NCI-H1105 (cell line): ENCODE measurements at regions not wholly inside any gene's neighbourhood (a gene's known extent, or its start where the extent isn't known, plus 50 kb on each side); places are given as distances from the start of the nearest gene placed in this dataset.
"Not testable (repeated sequence)": the region's sequence is repeated elsewhere in the genome, so short reads cannot be mapped to it uniquely, and the experiment has no call there.

Source experiments
- DNase-seq: peaks from one replicate; lab custom pipeline; 2025; lab: John Stamatoyannopoulos, UW

- no peak for DNase-seq
These were observed 226.2 kb downstream of the CCDC74A start for GRCh38 chr2:131753640-131754561.

- DNase-seq = no peak
These were observed 227.4 kb downstream of the CCDC74A start for GRCh38 chr2:131754929-131755720.

- DNase-seq = no peak
These were observed 228.6 kb downstream of the CCDC74A start for GRCh38 chr2:131756141-131756907.

GRCh38 chr2:131758941-131759340 lies 231.3 kb downstream of the CCDC74A start:
- DNase-seq = not testable (repeated sequence)

GRCh38 chr2:131774955-131775555 lies 247.4 kb downstream of the CCDC74A start:
- DNase-seq = not testable (repeated sequence)

GRCh38 chr2:131775903-131776506 lies 248.3 kb downstream of the CCDC74A start:
- DNase-seq = not testable (repeated sequence)

GRCh38 chr2:131780446-131780845 lies 252.8 kb downstream of the CCDC74A start:
- DNase-seq = not testable (repeated sequence)

- no peak for DNase-seq
These were observed 273.6 kb downstream of the CCDC74A start for GRCh38 chr2:131801210-131801744.

- DNase-seq = not testable (repeated sequence)
These were observed 274.2 kb downstream of the CCDC74A start for GRCh38 chr2:131801745-131802350.

GRCh38 chr2:131802351-131802836 lies 274.7 kb downstream of the CCDC74A start:
- not testable (repeated sequence) for DNase-seq

GRCh38 chr2:131803237-131803636 lies 275.5 kb downstream of the CCDC74A start:
- DNase-seq = not testable (repeated sequence)

- DNase-seq = not testable (repeated sequence)
These were observed 284.9 kb downstream of the CCDC74A start for GRCh38 chr2:131812605-131813004.

- not testable (repeated sequence) for DNase-seq
These were observed 285.7 kb downstream of the CCDC74A start for GRCh38 chr2:131813378-131813777.

GRCh38 chr2:131818267-131818973 lies 290.7 kb downstream of the CCDC74A start:
- not testable (repeated sequence) for DNase-seq

GRCh38 chr2:131822237-131822721 lies 294.6 kb downstream of the CCDC74A start:
- DNase-seq = not testable (repeated sequence)

GRCh38 chr2:131823058-131823457 lies 295.4 kb downstream of the CCDC74A start:
- DNase-seq = not testable (repeated sequence)

GRCh38 chr2:131824986-131825385 lies 297.3 kb downstream of the CCDC74A start:
- DNase-seq = not testable (repeated sequence)

GRCh38 chr2:131827481-131828163 lies 299.9 kb downstream of the CCDC74A start:
- DNase-seq = no peak

- no peak for DNase-seq
These were observed 300.5 kb downstream of the CCDC74A start for GRCh38 chr2:131828164-131828561.
